ENCODE measurements at regions not wholly inside any gene's neighbourhood (a gene's known extent, or its start where the extent isn't known, plus 50 kb on each side); places are given as distances from the start of the nearest gene placed in this dataset.
A peak's percentile ranks its signal among the peaks of the same experiment; 100 is the strongest.

- Histone ChIP-seq H3K36me3 (replicated peaks in 1 of 2) (no peaks in the 10 kb centered on the region), H3K27ac (no peak overlapping the region), H3K27me3 (no peaks in the 10 kb centered on the region), H3K4me3 (no peak overlapping the region), H3K4me1 (replicated peaks in 1 of 2) (no peaks in the 10 kb centered on the region), H3K9me3 (replicated peaks in 1 of 3) (no peaks in the 10 kb centered on the region)
- DNase-seq, result no peak
- intact Hi-C loops (cut with DNase I), result no loop called here
- 79 to 91% (median 84%) methylated on average over 2 of the region's 2 CpGs for WGBS, 4 donors
- TF ChIP-seq, protein P1, sequence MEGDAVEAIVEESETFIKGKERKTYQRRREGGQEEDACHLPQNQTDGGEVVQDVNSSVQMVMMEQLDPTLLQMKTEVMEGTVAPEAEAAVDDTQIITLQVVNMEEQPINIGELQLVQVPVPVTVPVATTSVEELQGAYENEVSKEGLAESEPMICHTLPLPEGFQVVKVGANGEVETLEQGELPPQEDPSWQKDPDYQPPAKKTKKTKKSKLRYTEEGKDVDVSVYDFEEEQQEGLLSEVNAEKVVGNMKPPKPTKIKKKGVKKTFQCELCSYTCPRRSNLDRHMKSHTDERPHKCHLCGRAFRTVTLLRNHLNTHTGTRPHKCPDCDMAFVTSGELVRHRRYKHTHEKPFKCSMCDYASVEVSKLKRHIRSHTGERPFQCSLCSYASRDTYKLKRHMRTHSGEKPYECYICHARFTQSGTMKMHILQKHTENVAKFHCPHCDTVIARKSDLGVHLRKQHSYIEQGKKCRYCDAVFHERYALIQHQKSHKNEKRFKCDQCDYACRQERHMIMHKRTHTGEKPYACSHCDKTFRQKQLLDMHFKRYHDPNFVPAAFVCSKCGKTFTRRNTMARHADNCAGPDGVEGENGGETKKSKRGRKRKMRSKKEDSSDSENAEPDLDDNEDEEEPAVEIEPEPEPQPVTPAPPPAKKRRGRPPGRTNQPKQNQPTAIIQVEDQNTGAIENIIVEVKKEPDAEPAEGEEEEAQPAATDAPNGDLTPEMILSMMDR (IDR thresholded peaks at IDR 0.05), result no peak
- TF ChIP-seq POLR2A (IDR thresholded peaks at IDR 0.05), result no peak
These were observed 160.9 kb upstream of the POU5F2 start for GRCh38 chr5:93902288-93902687.

- TF ChIP-seq POLR2A (IDR thresholded peaks at IDR 0.05), result no peak
- TF ChIP-seq, protein P1 (IDR thresholded peaks at IDR 0.05), result peak in 3 of 6 experiments; percentile 14 to 31 (median 30)
- Histone ChIP-seq H3K27me3 (no peaks in the 10 kb centered on the region), H3K4me1 (replicated peaks in 1 of 2) (no peaks in the 10 kb centered on the region), H3K27ac (no peak overlapping the region), H3K36me3 (replicated peaks in 1 of 2) (no peaks in the 10 kb centered on the region), H3K4me3 (no peak overlapping the region), H3K9me3 (replicated peaks in 1 of 3) (no peaks in the 10 kb centered on the region)
- no peak for DNase-seq
- WGBS, 4 donors, result 92 to 98% (median 95%) methylated on average over 1 of the region's 1 CpG
- intact Hi-C loops (cut with DNase I), result no loop called here
These were observed 157.7 kb upstream of the POU5F2 start for GRCh38 chr5:93899026-93899600.

- H3K4me3 ChIP-seq, result no peak overlapping the region
- H3K4me1 ChIP-seq (replicated peaks in 1 of 2), result no peaks in the 10 kb centered on the region
- H3K27ac ChIP-seq, result no peak overlapping the region
- 58 to 68% (median 63%) methylated on average over 9 of the region's 9 CpGs for WGBS, 4 donors
- no peaks in the 10 kb centered on the region for H3K27me3 ChIP-seq
- intact Hi-C loops (cut with DNase I), result no loop called here
- no peaks in the 10 kb centered on the region for H3K9me3 ChIP-seq (replicated peaks in 1 of 3)
- no peak for DNase-seq
- TF ChIP-seq POLR2A (IDR thresholded peaks at IDR 0.05), result no peak
- TF ChIP-seq, protein P1 (IDR thresholded peaks at IDR 0.05), result peak; percentile 12 to 48 (median 26)
- H3K36me3 ChIP-seq (replicated peaks in 1 of 2), result no peaks in the 10 kb centered on the region
These were observed 153.4 kb upstream of the POU5F2 start for GRCh38 chr5:93894601-93895354.

GRCh38 chr5:93893075-93893474 is 151.7 kb upstream of the POU5F2 start:
- TF ChIP-seq, protein P1 (IDR thresholded peaks at IDR 0.05), result no peak
- TF ChIP-seq POLR2A (IDR thresholded peaks at IDR 0.05), result no peak
- H3K4me3 ChIP-seq, result no peak overlapping the region
- WGBS, 4 donors, result 95 to 99% (median 97%) methylated on average over 5 of the region's 5 CpGs
- no peak overlapping the region for H3K27ac ChIP-seq
- H3K4me1 ChIP-seq (replicated peaks in 1 of 2), result no peaks in the 10 kb centered on the region
- DNase-seq, result no peak
- intact Hi-C loops (cut with DNase I), result no loop called here
- no peaks in the 10 kb centered on the region for H3K36me3 ChIP-seq (replicated peaks in 1 of 2)
- H3K27me3 ChIP-seq, result no peaks in the 10 kb centered on the region
- H3K9me3 ChIP-seq (replicated peaks in 1 of 3), result no peaks in the 10 kb centered on the region
